Caco-2 (cell line): ENCODE measurements at regions not wholly inside any gene's neighbourhood (a gene's known extent, or its start where the extent isn't known, plus 50 kb on each side); places are given as distances from the start of the nearest gene placed in this dataset.

Experiments used
- BruUV-seq: library from RNA; stranded (reverse); fragments of 400-500 nt; replicated peaks from 2 replicates; lab custom pipeline; 2021; lab: Mats Ljungman, UMichigan
- CTCF ChIA-PET: fragments of 300-600 bp; sonication (Branson Sonifier 250); formaldehyde crosslinking; loops from one replicate; lab custom pipeline; 2022; ENCODE audit warnings: antibody characterized with exemption; lab: Charles Lee
- POLR2A ChIA-PET: fragments of 300-600 bp; sonication (Branson Sonifier 250); formaldehyde crosslinking; loops from one replicate; lab custom pipeline; 2022; ENCODE audit warnings: antibody characterized with exemption; lab: Charles Lee
- DNase-seq, 2 experiments: peaks; one replicate each; pipeline versions ENCODE4 v3.0.0 to v3.0.0-alpha.2; 2020 to 2022
- H3K27me3 ChIP-seq: replicated peaks from 2 replicates; pipeline ENCODE4 v1.6.0; 2011; ENCODE audit warnings: low read length; ENCODE audit not compliant: control insufficient read depth, insufficient read depth
- H3K36me3 ChIP-seq: 2 replicates; pipeline ENCODE4 v1.5.1; 2011; ENCODE audit warnings: low read length; ENCODE audit not compliant: control insufficient read depth, insufficient read depth
- H3K4me1 ChIP-seq: fragments of 250-450 bp; sonication (Bioruptor Pico); 2 replicates; pipeline ENCODE4 v1.5.1; 2020; ENCODE audit warnings: mild to moderate bottlenecking
- H3K4me3 ChIP-seq: 2 replicates; pipeline ENCODE4 v1.5.1; 2011; ENCODE audit warnings: low read depth, mild to moderate bottlenecking, control low read depth, low read length
- H3K9me3 ChIP-seq: fragments of 250-450 bp; sonication (Bioruptor Pico); 2 replicates; pipeline ENCODE4 v1.5.1; 2020; ENCODE audit warnings: mild to moderate bottlenecking, moderate library complexity
- H3K27ac Mint-ChIP-seq: one replicate; pipeline ENCODE4 v1.8.0; 2022; ENCODE audit warnings: mixed read lengths; ENCODE audit not compliant: unreplicated experiment
- H3K27me3 Mint-ChIP-seq: one replicate; pipeline ENCODE4 v1.8.0; 2022; ENCODE audit warnings: mixed read lengths; ENCODE audit not compliant: insufficient read depth, unreplicated experiment
- H3K36me3 Mint-ChIP-seq: one replicate; pipeline ENCODE4 v1.8.0; 2022; ENCODE audit warnings: mild to moderate bottlenecking, mixed read lengths; ENCODE audit not compliant: insufficient read depth, unreplicated experiment
- H3K4me1 Mint-ChIP-seq: one replicate; pipeline ENCODE4 v1.8.0; 2022; ENCODE audit warnings: low read depth, mixed read lengths; ENCODE audit not compliant: unreplicated experiment
- H3K4me3 Mint-ChIP-seq: one replicate; pipeline ENCODE4 v1.8.0; 2022; ENCODE audit warnings: mild to moderate bottlenecking, moderate library complexity, mixed read lengths; ENCODE audit not compliant: unreplicated experiment
- H3K9me3 Mint-ChIP-seq: one replicate; pipeline ENCODE4 v1.8.0; 2022; ENCODE audit warnings: mixed read lengths; ENCODE audit not compliant: unreplicated experiment
- CTCF ChIP-seq, 2 experiments: fragments of 200-600 bp in 1 of 2; IDR thresholded peaks; 1 replicate in 1 of 2; 2 replicates in 1 of 2; pipeline versions ENCODE4 v1.5.1 to v1.8.0; 2011 to 2022; ENCODE audit warnings: antibody characterized with exemption in 1 of 2, control low read depth in 1 of 2, inconsistent platforms in 1 of 2, low read depth in 1 of 2, low read length in 1 of 2, mild to moderate bottlenecking in 1 of 2, moderate library complexity in 1 of 2; ENCODE audit not compliant: insufficient read depth in 1 of 2, severe bottlenecking in 1 of 2, unreplicated experiment in 1 of 2
- intact Hi-C: fragments of 100-400 bp; cut with micrococcal nuclease; formaldehyde crosslinking; loops from one replicate; pipeline ENCODE4 v1.10.0; 2022; ENCODE audit not compliant: unreplicated experiment

DNA sequence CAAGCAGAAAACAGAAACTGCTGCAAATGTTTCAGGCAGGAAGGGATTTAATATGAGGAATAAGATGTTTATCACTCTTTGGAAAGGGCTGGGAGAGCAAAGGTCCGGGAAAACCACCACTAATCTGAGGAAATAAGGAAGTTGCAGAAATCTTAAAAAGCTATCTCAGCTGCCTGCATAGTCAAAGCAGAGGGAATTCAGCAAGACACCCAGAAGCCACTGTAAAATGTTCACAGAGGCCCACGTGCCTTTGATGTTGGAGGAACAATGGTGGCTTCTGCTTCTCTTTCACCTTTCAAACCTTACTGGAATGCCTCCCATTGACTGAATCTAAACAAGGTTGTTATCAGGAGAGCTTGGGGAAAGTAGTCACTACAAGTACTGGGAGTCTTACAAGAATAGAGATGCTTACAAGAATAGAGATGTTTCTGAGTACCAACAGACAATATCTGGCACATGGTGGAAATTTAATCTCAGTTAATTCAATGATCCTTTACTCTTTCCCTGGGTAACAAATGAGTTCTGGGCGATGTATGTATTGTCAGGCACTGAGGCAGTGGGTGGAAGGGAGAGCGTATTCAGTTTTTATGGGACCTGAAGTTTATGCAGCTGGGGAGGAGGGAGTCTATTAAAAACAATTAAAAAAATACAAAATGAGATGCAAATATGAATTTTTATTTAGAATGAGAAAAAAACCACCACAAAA lies 56.1 kb upstream of the MED13 start:
- intact Hi-C loops = loop anchor here (2.0 kb wide), 1 partner anchor 44 kb away; no protein-coding TSS in a partner anchor
- Histone ChIP-seq H3K4me3 (no peak overlapping the region), H3K36me3 (no peaks in the 10 kb centered on the region), H3K27me3 (no peaks in the 10 kb centered on the region), H3K4me1 (peaks cover 22% of the 10 kb centered on the region), H3K9me3 (no peaks in the 10 kb centered on the region)
- peak; percentile 58 to 63 for DNase-seq
- no peaks in the 10 kb centered on the region for H3K9me3 Mint-ChIP-seq
- H3K36me3 Mint-ChIP-seq = peaks cover 10% of the 10 kb centered on the region
- H3K27ac Mint-ChIP-seq = peak overlapping the region; percentile 83
- peaks cover 42% of the 10 kb centered on the region for H3K4me1 Mint-ChIP-seq
- ChIA-PET CTCF (interaction anchor here (1.4 to 1.5 kb wide), 2 partner anchors 12 to 55 kb away, joined by 3 to 12 read pairs; no protein-coding TSS in a partner anchor), POLR2A (interaction anchor here (1.0 kb wide), 1 partner anchor 10 kb away, joined by 3 read pairs; no protein-coding TSS in a partner anchor)
- TF ChIP-seq CTCF (IDR thresholded peaks at IDR 0.05; ENCODE audit: insufficient read depth in 1 of 2, low read depth in 1 of 2, low read length in 1 of 2, severe bottlenecking in 1 of 2, unreplicated experiment in 1 of 2) = no peak
- BruUV-seq = no TSS peak
- H3K27me3 Mint-ChIP-seq = no peaks in the 10 kb centered on the region
- H3K4me3 Mint-ChIP-seq = peak overlapping the region; percentile 22

GRCh38 chr17:62119373-62119772 lies 54.3 kb upstream of the MED13 start:
- TF ChIP-seq CTCF (IDR thresholded peaks at IDR 0.05; ENCODE audit: insufficient read depth in 1 of 2, low read depth in 1 of 2, low read length in 1 of 2, severe bottlenecking in 1 of 2, unreplicated experiment in 1 of 2) = no peak
- H3K27me3 ChIP-seq = no peaks in the 10 kb centered on the region
- Mint-ChIP-seq H3K4me3 (no peak overlapping the region), H3K36me3 (peaks cover 10% of the 10 kb centered on the region), H3K4me1 (peaks cover 39% of the 10 kb centered on the region), H3K27ac (no peak overlapping the region), H3K9me3 (peaks cover 3% of the 10 kb centered on the region), H3K27me3 (no peaks in the 10 kb centered on the region)
- no peaks in the 10 kb centered on the region for H3K9me3 ChIP-seq
- H3K4me3 ChIP-seq = no peak overlapping the region
- ChIA-PET CTCF (no interaction called here), POLR2A (no interaction called here)
- intact Hi-C loops = no loop called here
- BruUV-seq = no TSS peak
- H3K4me1 ChIP-seq = peaks cover 22% of the 10 kb centered on the region
- DNase-seq = no peak
- H3K36me3 ChIP-seq = no peaks in the 10 kb centered on the region
